ENCODE measurements at regions not wholly inside any gene's neighbourhood (a gene's known extent, or its start where the extent isn't known, plus 50 kb on each side); places are given as distances from the start of the nearest gene placed in this dataset.

GRCh38 chr2:18788592-18788991 lies 199.2 kb upstream of the NT5C1B start:
- TF ChIP-seq CTCF (IDR thresholded peaks at IDR 0.05; ENCODE audit: poor library complexity, severe bottlenecking) (no peak), POLR2AphosphoS5 (IDR thresholded peaks at IDR 0.05) (no peak)

All from neural cell (in vitro differentiated cells).